Tibial artery (tissue), 4 donors: ENCODE measurements at regions not wholly inside any gene's neighbourhood (a gene's known extent, or its start where the extent isn't known, plus 50 kb on each side); places are given as distances from the start of the nearest gene placed in this dataset.

Source experiments
- DNase-seq, 2 donors: peaks; one replicate each; pipeline ENCODE4 v3.0.0-alpha.2; 2019
- H3K27ac ChIP-seq, 2 donors: fragments of 200-600 bp; sonication (generic) in 1 of 2; 1 replicate in 1 of 2; 2 replicates in 1 of 2; pipeline ENCODE4 v1.5.1; 2018 to 2019; ENCODE audit warnings: mild to moderate bottlenecking in 1 of 2
- H3K27me3 ChIP-seq, 2 donors: fragments of 200-600 bp; sonication (generic) in 1 of 2; one replicate each; pipeline versions ENCODE4 v1.5.1 to v1.6.0; 2016 to 2019
- H3K36me3 ChIP-seq, 3 donors: fragments of 200-600 bp; sonication (generic) in 2 of 3; one replicate each; pipeline ENCODE4 v1.5.1; 2016 to 2019; ENCODE audit warnings: mild to moderate bottlenecking in 2 of 3
- H3K4me1 ChIP-seq, 4 donors: fragments of 200-600 bp; sonication (generic) in 2 of 4; 1 replicate in 3 of 4; 2 replicates in 1 of 4; pipeline ENCODE4 v1.5.1; 2016 to 2019
- H3K4me3 ChIP-seq, 2 donors: fragments of 200-600 bp; sonication (generic) in 1 of 2; 1 replicate in 1 of 2; 2 replicates in 1 of 2; pipeline ENCODE4 v1.5.1; 2018 to 2019; ENCODE audit warnings: mild to moderate bottlenecking in 2 of 2
- H3K9me3 ChIP-seq, 3 donors: fragments of 200-600 bp; sonication (generic) in 1 of 3; one replicate each; pipeline ENCODE4 v1.5.1; 2016 to 2019
- CTCF ChIP-seq, 2 experiments: fragments of 200-600 bp in 1 of 2; fragments of 450-650 bp in 1 of 2; IDR thresholded peaks; one replicate each; pipeline ENCODE4 v1.5.1; 2017 to 2019; ENCODE audit warnings: antibody characterized with exemption in 2 of 2, mild to moderate bottlenecking in 1 of 2, moderate library complexity in 1 of 2
- intact Hi-C: fragments of 100-400 bp; cut with DNase I; formaldehyde crosslinking; loops from one replicate; pipeline ENCODE4 v1.15.0; 2023; ENCODE audit warnings: low total_unique reads

GRCh38 chr6:137729866-137730629, 137.0 kb upstream of the TNFAIP3 start:
- intact Hi-C loops: no loop called here
- H3K4me1 ChIP-seq: no peaks in the 10 kb centered on the region
- no peaks in the 10 kb centered on the region for H3K36me3 ChIP-seq
- no peaks in the 10 kb centered on the region for H3K27me3 ChIP-seq
- no peak overlapping the region for H3K4me3 ChIP-seq
- TF ChIP-seq CTCF (IDR thresholded peaks at IDR 0.05): no peak
- no peak for DNase-seq
- H3K27ac ChIP-seq: no peak overlapping the region
- no peaks in the 10 kb centered on the region for H3K9me3 ChIP-seq

DNA sequence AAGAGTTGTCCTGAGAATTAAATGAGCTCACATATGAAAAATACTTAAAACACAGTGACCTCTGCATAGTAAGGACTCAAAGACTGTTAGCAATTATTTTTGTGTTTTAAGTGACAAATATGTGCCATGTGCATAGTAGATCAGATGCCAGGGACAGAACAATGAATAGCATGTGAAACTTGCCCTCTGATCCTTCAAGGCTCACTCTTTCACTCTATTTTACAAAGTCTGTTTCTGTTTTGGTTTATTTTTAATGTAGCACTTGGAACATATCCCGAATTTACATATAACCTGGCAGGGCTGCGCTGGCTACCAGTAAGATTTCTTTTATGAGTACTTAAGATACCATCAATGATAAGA, 135.5 kb upstream of the TNFAIP3 start:
- no peak overlapping the region for H3K27ac ChIP-seq

GRCh38 chr6:137731960-137732616, 135.0 kb upstream of the TNFAIP3 start:
- Histone ChIP-seq H3K27ac (no peak overlapping the region), H3K4me1 (no peaks in the 10 kb centered on the region), H3K27me3 (no peaks in the 10 kb centered on the region), H3K4me3 (no peak overlapping the region), H3K9me3 (no peaks in the 10 kb centered on the region), H3K36me3 (no peaks in the 10 kb centered on the region)
- intact Hi-C loops: no loop called here
- no peak for TF ChIP-seq CTCF (IDR thresholded peaks at IDR 0.05)
- DNase-seq: no peak

More for the DNA sequence above, 135.5 kb upstream of the TNFAIP3 start:
- intact Hi-C loops: no loop called here
- DNase-seq: no peak
- H3K36me3 ChIP-seq: no peaks in the 10 kb centered on the region
- H3K9me3 ChIP-seq: no peaks in the 10 kb centered on the region
- H3K4me1 ChIP-seq: no peaks in the 10 kb centered on the region
- no peak for TF ChIP-seq CTCF (IDR thresholded peaks at IDR 0.05)
- no peak overlapping the region for H3K4me3 ChIP-seq
- no peaks in the 10 kb centered on the region for H3K27me3 ChIP-seq

DNA sequence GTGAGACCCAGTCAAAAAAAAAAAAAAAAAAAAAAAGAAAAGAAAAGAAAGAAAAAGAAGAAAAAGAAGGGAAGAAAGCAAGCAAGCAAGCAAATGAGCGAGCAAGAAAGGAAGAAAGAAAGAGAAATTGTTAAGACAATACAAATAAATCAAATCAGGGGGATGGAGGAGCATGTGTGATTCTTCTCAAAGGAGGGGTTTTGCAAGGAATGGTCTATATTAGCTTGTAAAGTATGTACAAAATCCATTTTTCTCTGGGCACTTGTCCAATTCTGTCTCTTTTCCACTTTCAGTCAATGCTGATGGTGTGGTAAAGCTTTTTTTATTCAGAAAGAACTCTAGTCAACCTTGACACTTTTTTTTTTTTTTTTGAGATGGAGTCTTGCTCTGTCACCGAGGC, 133.7 kb upstream of the TNFAIP3 start:
- intact Hi-C loops: no loop called here
- no peak for TF ChIP-seq CTCF (IDR thresholded peaks at IDR 0.05)
- H3K27me3 ChIP-seq: no peaks in the 10 kb centered on the region
- no peak overlapping the region for H3K27ac ChIP-seq
- no peak overlapping the region for H3K4me3 ChIP-seq
- DNase-seq: no peak
- H3K36me3 ChIP-seq: no peaks in the 10 kb centered on the region
- H3K9me3 ChIP-seq: no peaks in the 10 kb centered on the region
- H3K4me1 ChIP-seq: no peaks in the 10 kb centered on the region

DNA sequence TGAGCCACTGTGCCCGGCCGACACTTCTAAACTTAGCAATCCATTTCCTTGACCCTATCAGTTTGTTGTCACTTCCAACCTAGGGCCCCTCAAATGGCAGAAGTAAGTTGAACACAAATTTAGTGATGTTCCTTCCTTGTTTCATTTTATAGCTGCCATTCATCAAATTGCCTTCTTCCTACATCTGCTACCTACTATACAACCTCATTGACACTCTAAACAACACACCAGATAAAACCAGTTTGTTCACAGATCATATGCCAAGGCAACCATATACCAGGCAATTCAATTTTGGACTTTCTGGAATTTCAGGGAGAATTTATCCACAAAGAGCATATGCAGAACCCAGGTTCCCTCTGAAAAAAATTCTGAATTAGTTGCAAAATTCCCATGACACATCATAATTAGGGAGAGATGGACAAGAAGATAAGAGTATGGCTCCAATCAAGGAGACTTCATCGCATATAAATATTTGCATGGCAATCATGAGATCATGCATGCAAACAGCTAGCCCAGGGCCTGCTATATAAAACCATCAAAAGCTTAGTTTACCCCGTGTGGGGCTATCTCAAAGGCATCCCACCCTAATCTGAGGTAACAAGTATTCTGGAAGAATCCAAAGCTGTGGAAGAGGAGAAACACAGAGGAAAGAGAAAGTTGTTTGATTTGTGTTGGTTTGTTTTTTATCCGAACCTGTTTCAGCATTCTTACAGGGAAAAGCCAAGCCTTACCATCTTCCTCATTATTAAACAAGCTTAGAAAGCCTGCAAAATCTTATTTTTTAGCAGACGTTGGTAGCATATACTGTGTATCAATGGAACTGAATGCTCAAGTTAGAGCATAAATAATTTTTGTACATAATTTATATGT, 132.8 kb upstream of the TNFAIP3 start:
- Histone ChIP-seq H3K4me1 (no peaks in the 10 kb centered on the region), H3K27me3 (no peaks in the 10 kb centered on the region), H3K9me3 (no peaks in the 10 kb centered on the region), H3K27ac (no peak overlapping the region), H3K36me3 (no peaks in the 10 kb centered on the region), H3K4me3 (no peak overlapping the region)
- no peak for DNase-seq
- intact Hi-C loops: no loop called here
- no peak for TF ChIP-seq CTCF (IDR thresholded peaks at IDR 0.05)
